AG09309 (cell line): ENCODE measurements at regions not wholly inside any gene's neighbourhood (a gene's known extent, or its start where the extent isn't known, plus 50 kb on each side); places are given as distances from the start of the nearest gene placed in this dataset.

ENCODE experiments used
- DNase-seq: peaks from one replicate; pipeline ENCODE4 v3.0.0-alpha.2; 2010; ENCODE audit warnings: low read depth
- H3K4me3 ChIP-seq: 2 replicates; pipeline ENCODE4 v1.5.1; 2011; ENCODE audit warnings: mild to moderate bottlenecking, low read depth, low read length, moderate library complexity; ENCODE audit not compliant: control insufficient read depth
- TF ChIP-seq, protein P1 (sequence below): IDR thresholded peaks from 2 replicates; pipeline ENCODE4 v1.5.1; 2011; ENCODE audit warnings: mild to moderate bottlenecking, low read depth, low read length, inconsistent platforms; ENCODE audit not compliant: insufficient read depth, control insufficient read depth; ENCODE audit errors: missing control alignments

DNA sequence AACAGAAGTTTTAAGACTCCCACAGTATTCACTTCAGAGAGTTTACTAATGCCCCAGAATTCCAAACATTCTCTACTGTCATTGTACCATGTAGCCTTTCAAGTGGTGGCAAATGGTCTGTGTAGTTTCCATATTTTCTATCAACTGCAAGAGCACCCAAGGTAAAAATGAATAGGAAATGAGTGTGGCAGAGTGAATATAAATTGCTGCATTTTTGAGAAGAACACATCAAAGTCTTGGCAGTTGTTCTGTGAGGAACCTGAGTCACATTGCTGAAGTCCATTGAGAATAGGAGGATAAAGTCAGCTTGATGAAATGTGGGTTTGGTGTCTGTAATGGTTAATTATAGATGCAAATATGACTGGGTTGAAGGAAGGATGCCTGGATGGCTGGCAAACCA, 193.6 kb downstream of the AASDHPPT start:
- TF ChIP-seq, protein P1, sequence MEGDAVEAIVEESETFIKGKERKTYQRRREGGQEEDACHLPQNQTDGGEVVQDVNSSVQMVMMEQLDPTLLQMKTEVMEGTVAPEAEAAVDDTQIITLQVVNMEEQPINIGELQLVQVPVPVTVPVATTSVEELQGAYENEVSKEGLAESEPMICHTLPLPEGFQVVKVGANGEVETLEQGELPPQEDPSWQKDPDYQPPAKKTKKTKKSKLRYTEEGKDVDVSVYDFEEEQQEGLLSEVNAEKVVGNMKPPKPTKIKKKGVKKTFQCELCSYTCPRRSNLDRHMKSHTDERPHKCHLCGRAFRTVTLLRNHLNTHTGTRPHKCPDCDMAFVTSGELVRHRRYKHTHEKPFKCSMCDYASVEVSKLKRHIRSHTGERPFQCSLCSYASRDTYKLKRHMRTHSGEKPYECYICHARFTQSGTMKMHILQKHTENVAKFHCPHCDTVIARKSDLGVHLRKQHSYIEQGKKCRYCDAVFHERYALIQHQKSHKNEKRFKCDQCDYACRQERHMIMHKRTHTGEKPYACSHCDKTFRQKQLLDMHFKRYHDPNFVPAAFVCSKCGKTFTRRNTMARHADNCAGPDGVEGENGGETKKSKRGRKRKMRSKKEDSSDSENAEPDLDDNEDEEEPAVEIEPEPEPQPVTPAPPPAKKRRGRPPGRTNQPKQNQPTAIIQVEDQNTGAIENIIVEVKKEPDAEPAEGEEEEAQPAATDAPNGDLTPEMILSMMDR, result no peak
- no peak overlapping the region for H3K4me3 ChIP-seq
- DNase-seq, result no peak

- no peak for DNase-seq
- no peak overlapping the region for H3K4me3 ChIP-seq
- TF ChIP-seq, protein P1, result no peak
Measured at GRCh38 chr11:106271686-106272085, 194.2 kb downstream of the AASDHPPT start.

DNA sequence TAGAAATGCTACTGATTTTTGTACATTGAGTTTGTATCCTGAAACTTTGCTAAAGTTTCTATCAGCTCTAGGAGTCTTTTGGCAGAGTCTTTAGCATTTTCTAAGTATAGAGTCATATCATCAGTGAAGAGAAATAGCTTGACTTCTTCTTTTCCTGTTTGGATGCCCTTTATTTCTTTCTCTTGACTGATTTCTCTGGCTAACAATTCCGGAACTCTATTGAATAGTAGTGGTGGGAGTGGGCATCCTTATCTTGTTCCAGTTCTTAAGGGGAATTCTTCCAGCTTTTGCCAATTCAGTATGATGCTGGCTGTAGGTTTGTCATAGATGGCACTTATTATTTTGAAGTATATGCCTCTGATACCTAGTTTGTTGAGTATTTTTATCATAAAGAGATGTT, 197.7 kb downstream of the AASDHPPT start:
- H3K4me3 ChIP-seq, result no peak overlapping the region
- TF ChIP-seq, protein P1, result no peak
- no peak for DNase-seq

DNA sequence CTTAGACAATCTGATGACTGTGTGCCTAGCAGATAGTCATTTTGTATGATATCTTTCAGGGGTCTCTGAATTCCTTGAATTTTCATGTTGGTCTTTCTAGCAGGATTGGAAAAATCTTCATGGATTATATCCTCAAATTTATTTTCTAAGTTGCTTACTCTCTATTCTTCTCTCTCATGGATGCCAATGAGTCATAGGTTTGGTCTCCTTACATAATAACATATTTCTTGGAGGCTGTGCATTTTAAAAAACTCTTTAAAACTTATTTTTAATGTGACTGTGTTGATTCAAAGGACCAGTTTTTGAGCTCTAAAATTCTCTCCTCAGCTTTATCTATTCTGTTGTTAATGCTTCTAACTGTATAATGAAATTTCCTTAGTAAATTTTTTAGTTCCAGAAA, 198.7 kb downstream of the AASDHPPT start:
- DNase-seq, result no peak
- TF ChIP-seq, protein P1, result no peak
- no peak overlapping the region for H3K4me3 ChIP-seq

DNA sequence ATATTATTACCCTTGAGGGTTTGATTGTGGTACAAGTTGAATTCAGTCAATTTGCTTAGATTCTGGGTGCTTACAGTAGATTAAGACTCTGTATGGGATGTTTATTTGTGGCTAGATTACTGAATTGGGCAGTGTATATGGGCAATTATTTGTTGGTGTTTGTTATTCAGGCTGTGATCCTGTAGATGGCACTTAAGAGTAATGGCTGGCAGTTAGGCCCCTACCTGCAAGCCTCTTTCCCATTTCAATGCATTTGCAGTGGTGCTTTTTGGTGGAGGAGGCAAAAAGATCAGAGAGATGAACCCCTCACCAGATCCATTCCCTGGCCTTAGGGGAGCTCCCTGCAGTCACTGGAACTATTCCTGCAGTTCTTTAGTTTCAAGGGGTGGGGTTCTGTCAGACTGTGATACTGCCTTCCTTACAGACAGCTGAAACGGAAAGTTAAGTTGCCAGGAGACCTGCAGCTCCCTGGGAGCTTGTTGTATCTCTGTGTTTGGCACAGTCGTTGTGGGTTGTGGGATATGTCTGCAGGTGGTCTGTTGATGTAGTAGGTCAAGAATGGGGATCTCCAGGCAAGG, 199.5 kb downstream of the AASDHPPT start:
- TF ChIP-seq, protein P1, result peak; percentile 36
- no peak for DNase-seq

DNA sequence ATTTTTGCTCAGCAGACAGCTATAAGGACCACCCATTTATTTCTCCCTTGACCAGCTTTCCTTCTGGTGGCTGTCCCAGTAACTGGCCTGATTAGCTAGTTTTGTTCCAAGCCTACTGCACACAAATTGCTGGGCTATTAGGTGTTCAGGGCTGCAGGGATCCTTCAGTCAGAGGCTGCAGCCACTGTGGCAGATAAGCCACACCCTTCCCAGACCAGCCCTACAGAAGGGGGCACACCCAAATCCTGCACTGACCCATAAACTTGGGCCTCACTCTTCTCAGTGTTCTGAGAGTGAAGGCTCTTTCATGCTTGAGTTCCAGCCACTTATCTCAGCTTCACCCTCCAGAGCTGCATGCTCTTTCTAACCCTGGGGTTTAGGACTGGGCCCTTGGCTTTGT, 200.0 kb downstream of the AASDHPPT start:
- TF ChIP-seq, protein P1, result no peak
- no peak overlapping the region for H3K4me3 ChIP-seq
- DNase-seq, result no peak

More for the DNA sequence above, 199.5 kb downstream of the AASDHPPT start:
- H3K4me3 ChIP-seq, result no peak overlapping the region

- no peak overlapping the region for H3K4me3 ChIP-seq
- DNase-seq, result peak; percentile 56
- TF ChIP-seq, protein P1, result no peak
Measured at GRCh38 chr11:106278391-106278790, 200.9 kb downstream of the AASDHPPT start.
